HepG2 (cell line): ENCODE measurements at regions not wholly inside any gene's neighbourhood (a gene's known extent, or its start where the extent isn't known, plus 50 kb on each side); places are given as distances from the start of the nearest gene placed in this dataset.

Source experiments
- ASH2L ChIP-seq: fragments of 300-600, 200-600 bp; sonication (generic); IDR thresholded peaks from 2 replicates; pipeline ENCODE4 v1.7.0; 2017; ENCODE audit warnings: low read depth, mild to moderate bottlenecking, moderate library complexity, mixed read lengths, low read length; ENCODE audit not compliant: insufficient read length
- CREM ChIP-seq, 2 experiments: sonication (generic) in 1 of 2; formaldehyde crosslinking in 1 of 2; IDR thresholded peaks; 2 replicates each; pipeline versions ENCODE4 v1.4.0 to v1.6.1; 2016 to 2020; ENCODE audit warnings: antibody characterized with exemption in 1 of 2, mild to moderate bottlenecking in 1 of 2, missing genetic modification reagents in 1 of 2
- DNMT1 ChIP-seq: sonication (generic); formaldehyde crosslinking; IDR thresholded peaks from 2 replicates; pipeline ENCODE4 v1.5.1; 2020; ENCODE audit warnings: mild to moderate bottlenecking, missing genetic modification reagents
- GTF2F1 ChIP-seq: fragments of 150-350 bp; IDR thresholded peaks from 2 replicates; pipeline ENCODE4 v1.6.1; 2014; ENCODE audit warnings: low read length
- MXD3 ChIP-seq: IDR thresholded peaks from 2 replicates; pipeline ENCODE4 v1.6.1; 2016; ENCODE audit warnings: mild to moderate bottlenecking, missing biosample characterization, missing genetic modification reagents
- REXO4 ChIP-seq: sonication (generic); formaldehyde crosslinking; IDR thresholded peaks from 2 replicates; pipeline ENCODE4 v1.8.0; 2022; ENCODE audit warnings: missing genetic modification reagents, mild to moderate bottlenecking, borderline replicate concordance
- RFX1 ChIP-seq: fragments of 450-650 bp; IDR thresholded peaks from 2 replicates; pipeline ENCODE4 v1.6.1; 2017
- SCMH1 ChIP-seq: sonication (generic); formaldehyde crosslinking; IDR thresholded peaks from 2 replicates; pipeline ENCODE4 v1.9.0; 2021; ENCODE audit warnings: missing genetic modification reagents, mild to moderate bottlenecking, borderline replicate concordance
- SETDB1 ChIP-seq: sonication (generic); formaldehyde crosslinking; IDR thresholded peaks from 2 replicates; pipeline ENCODE4 v1.5.1; 2020; ENCODE audit warnings: missing genetic modification reagents, mild to moderate bottlenecking, borderline replicate concordance
- SP1 ChIP-seq, 2 experiments: fragments of 450-650 bp in 1 of 2; sonication (generic) in 1 of 2; formaldehyde crosslinking in 1 of 2; IDR thresholded peaks; 2 replicates each; pipeline versions ENCODE4 v1.4.0 to v1.6.1; 2016 to 2020; ENCODE audit warnings: missing genetic modification reagents in 1 of 2
- SP5 ChIP-seq: IDR thresholded peaks from 2 replicates; pipeline ENCODE4 v1.6.1; 2016; ENCODE audit warnings: low read depth, borderline replicate concordance
- ZFP62 ChIP-seq: sonication (generic); formaldehyde crosslinking; IDR thresholded peaks from 2 replicates; pipeline ENCODE4 v1.4.0; 2020; ENCODE audit warnings: missing genetic modification reagents
- ZNF121 ChIP-seq: sonication (generic); formaldehyde crosslinking; IDR thresholded peaks from 2 replicates; pipeline ENCODE4 v1.5.0; 2020; ENCODE audit warnings: mild to moderate bottlenecking, missing genetic modification reagents
- ZNF124 ChIP-seq: sonication (generic); formaldehyde crosslinking; IDR thresholded peaks from 2 replicates; pipeline ENCODE4 v1.4.0; 2020; ENCODE audit warnings: missing genetic modification reagents
- ZNF17 ChIP-seq: sonication (generic); formaldehyde crosslinking; IDR thresholded peaks from 2 replicates; pipeline ENCODE4 v1.5.0; 2020; ENCODE audit warnings: mild to moderate bottlenecking, missing genetic modification reagents
- ZNF180 ChIP-seq: sonication (generic); formaldehyde crosslinking; IDR thresholded peaks from 2 replicates; pipeline ENCODE4 v1.4.0; 2020; ENCODE audit warnings: low read depth, missing genetic modification reagents, borderline replicate concordance
- ZNF264 ChIP-seq: sonication (generic); formaldehyde crosslinking; IDR thresholded peaks from 2 replicates; pipeline ENCODE4 v1.4.0; 2020; ENCODE audit warnings: missing genetic modification reagents
- ZNF30 ChIP-seq: sonication (generic); formaldehyde crosslinking; IDR thresholded peaks from 2 replicates; pipeline ENCODE4 v1.5.0; 2020; ENCODE audit warnings: mild to moderate bottlenecking, missing genetic modification reagents
- ZNF616 ChIP-seq: sonication (generic); formaldehyde crosslinking; IDR thresholded peaks from 2 replicates; pipeline ENCODE4 v1.5.0; 2020; ENCODE audit warnings: low read depth, mild to moderate bottlenecking, missing genetic modification reagents
- ZNF644 ChIP-seq: IDR thresholded peaks from 2 replicates; pipeline ENCODE4 v1.6.1; 2016; ENCODE audit warnings: low read depth
- ZNF75D ChIP-seq: sonication (generic); formaldehyde crosslinking; IDR thresholded peaks from 2 replicates; pipeline ENCODE4 v1.8.1; 2023; ENCODE audit warnings: missing genetic modification reagents, mild to moderate bottlenecking, borderline replicate concordance
- ZNF83 ChIP-seq: sonication (generic); formaldehyde crosslinking; IDR thresholded peaks from 2 replicates; pipeline ENCODE4 v1.4.0; 2020; ENCODE audit warnings: missing genetic modification reagents, mild to moderate bottlenecking, borderline replicate concordance
- TF ChIP-seq, protein P1 (sequence below): IDR thresholded peaks from 2 replicates; pipeline ENCODE4 v1.6.1; 2016
- TF ChIP-seq, protein P2 (sequence below): sonication (generic); formaldehyde crosslinking; IDR thresholded peaks from 2 replicates; pipeline ENCODE4 v1.5.0; 2020; ENCODE audit warnings: missing genetic modification reagents
- TF ChIP-seq, protein P3 (sequence below): sonication (generic); formaldehyde crosslinking; IDR thresholded peaks from 2 replicates; pipeline ENCODE4 v1.8.1; 2022; ENCODE audit warnings: low read depth, mild to moderate bottlenecking, missing genetic modification reagents
- TF ChIP-seq, protein P4 (sequence below): IDR thresholded peaks from 2 replicates; pipeline ENCODE4 v1.6.1; 2016; ENCODE audit warnings: missing biosample characterization, missing genetic modification reagents, low read depth

DNA sequence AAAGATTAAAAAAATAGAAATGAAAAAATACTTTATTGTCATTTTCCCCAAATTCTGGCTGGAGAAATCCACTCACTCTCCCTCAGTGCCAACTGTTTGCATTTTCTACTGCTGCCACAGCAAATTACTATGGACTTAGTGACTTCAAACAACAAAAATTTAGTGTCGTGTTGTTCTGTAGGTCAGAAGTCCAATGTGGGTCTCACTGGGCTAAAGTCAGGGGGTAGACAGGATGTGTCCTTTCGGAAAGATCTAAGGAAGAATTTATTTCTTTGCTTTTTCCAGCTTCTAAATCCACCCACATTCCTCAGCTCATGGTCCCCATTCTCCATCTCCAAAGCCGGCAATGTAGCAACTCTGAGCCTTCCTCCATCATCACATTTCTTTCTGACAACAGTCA lies 453.3 kb downstream of the KIF16B start (continued):
- TF ChIP-seq ZNF124 (no peak), ASH2L (peak; percentile 42), SP1 (IDR thresholded peaks at IDR 0.05) (no peak), SP1 (CRISPR knock-in tag; IDR thresholded peaks at IDR 0.05) (no peak), CREM (IDR thresholded peaks at IDR 0.05) (peak; percentile 70), CREM (CRISPR knock-in tag; IDR thresholded peaks at IDR 0.05) (no peak), ZNF121 (CRISPR knock-in tag) (no peak), ZNF180 (CRISPR knock-in tag) (no peak), ZNF644 (CRISPR knock-in tag) (peak; percentile 40; the same call in 1 of the 2 replicates), SCMH1 (CRISPR knock-in tag) (no peak), ZNF264 (peak; percentile 59; the same call in 1 of the 2 replicates), ZNF30 (CRISPR knock-in tag) (no peak), GTF2F1 (no peak), ZNF83 (CRISPR knock-in tag) (no peak), RFX1 (no peak), DNMT1 (CRISPR knock-in tag) (no peak), ZNF17 (CRISPR knock-in tag) (no peak), REXO4 (CRISPR knock-in tag) (no peak), SP5 (no peak), ZNF616 (no peak), ZFP62 (CRISPR knock-in tag) (no peak), MXD3 (no peak), SETDB1 (CRISPR knock-in tag) (no peak), ZNF75D (no peak)
- TF ChIP-seq, protein P1, sequence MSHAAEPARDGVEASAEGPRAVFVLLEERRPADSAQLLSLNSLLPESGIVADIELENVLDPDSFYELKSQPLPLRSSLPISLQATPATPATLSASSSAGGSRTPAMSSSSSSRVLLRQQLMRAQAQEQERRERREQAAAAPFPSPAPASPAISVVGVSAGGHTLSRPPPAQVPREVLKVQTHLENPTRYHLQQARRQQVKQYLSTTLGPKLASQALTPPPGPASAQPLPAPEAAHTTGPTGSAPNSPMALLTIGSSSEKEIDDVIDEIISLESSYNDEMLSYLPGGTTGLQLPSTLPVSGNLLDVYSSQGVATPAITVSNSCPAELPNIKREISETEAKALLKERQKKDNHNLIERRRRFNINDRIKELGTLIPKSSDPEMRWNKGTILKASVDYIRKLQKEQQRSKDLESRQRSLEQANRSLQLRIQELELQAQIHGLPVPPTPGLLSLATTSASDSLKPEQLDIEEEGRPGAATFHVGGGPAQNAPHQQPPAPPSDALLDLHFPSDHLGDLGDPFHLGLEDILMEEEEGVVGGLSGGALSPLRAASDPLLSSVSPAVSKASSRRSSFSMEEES (CRISPR knock-in tag): peak; percentile 51; the same call in 1 of the 2 replicates
- TF ChIP-seq, protein P2, sequence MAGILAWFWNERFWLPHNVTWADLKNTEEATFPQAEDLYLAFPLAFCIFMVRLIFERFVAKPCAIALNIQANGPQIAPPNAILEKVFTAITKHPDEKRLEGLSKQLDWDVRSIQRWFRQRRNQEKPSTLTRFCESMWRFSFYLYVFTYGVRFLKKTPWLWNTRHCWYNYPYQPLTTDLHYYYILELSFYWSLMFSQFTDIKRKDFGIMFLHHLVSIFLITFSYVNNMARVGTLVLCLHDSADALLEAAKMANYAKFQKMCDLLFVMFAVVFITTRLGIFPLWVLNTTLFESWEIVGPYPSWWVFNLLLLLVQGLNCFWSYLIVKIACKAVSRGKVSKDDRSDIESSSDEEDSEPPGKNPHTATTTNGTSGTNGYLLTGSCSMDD (CRISPR knock-in tag): no peak
- TF ChIP-seq, protein P3, sequence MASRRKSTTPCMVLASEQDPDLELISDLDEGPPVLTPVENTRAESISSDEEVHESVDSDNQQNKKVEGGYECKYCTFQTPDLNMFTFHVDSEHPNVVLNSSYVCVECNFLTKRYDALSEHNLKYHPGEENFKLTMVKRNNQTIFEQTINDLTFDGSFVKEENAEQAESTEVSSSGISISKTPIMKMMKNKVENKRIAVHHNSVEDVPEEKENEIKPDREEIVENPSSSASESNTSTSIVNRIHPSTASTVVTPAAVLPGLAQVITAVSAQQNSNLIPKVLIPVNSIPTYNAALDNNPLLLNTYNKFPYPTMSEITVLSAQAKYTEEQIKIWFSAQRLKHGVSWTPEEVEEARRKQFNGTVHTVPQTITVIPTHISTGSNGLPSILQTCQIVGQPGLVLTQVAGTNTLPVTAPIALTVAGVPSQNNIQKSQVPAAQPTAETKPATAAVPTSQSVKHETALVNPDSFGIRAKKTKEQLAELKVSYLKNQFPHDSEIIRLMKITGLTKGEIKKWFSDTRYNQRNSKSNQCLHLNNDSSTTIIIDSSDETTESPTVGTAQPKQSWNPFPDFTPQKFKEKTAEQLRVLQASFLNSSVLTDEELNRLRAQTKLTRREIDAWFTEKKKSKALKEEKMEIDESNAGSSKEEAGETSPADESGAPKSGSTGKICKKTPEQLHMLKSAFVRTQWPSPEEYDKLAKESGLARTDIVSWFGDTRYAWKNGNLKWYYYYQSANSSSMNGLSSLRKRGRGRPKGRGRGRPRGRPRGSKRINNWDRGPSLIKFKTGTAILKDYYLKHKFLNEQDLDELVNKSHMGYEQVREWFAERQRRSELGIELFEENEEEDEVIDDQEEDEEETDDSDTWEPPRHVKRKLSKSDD (CRISPR knock-in tag): no peak
- TF ChIP-seq, protein P4, sequence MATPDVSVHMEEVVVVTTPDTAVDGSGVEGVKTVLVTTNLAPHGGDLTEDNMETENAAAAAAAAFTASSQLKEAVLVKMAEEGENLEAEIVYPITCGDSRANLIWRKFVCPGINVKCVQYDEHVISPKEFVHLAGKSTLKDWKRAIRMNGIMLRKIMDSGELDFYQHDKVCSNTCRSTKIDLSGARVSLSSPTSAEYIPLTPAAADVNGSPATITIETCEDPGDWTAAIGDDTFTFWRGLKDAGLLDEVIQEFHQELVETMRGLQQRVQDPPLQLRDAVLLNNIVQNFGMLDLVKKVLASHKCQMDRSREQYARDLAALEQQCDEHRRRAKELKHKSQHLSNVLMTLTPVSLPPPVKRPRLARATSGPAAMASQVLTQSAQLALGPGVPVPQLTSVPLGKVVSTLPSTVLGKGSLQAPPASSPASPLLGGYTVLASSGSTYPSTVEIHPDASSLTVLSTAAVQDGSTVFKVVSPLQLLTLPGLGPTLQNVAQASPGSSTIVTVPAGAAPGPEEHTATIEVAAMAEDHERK (CRISPR knock-in tag): no peak
